NCI-H1417 (cell line): ENCODE measurements at regions not wholly inside any gene's neighbourhood (a gene's known extent, or its start where the extent isn't known, plus 50 kb on each side); places are given as distances from the start of the nearest gene placed in this dataset.
"Not testable (repeated sequence)": the region's sequence is repeated elsewhere in the genome, so short reads cannot be mapped to it uniquely, and the experiment has no call there.

ENCODE experiments used
- DNase-seq, 3 experiments: peaks; one replicate each; lab custom pipeline; 2025; lab: John Stamatoyannopoulos, UW

GRCh38 chr19:13712767-13713201 is 51.5 kb upstream of the MRI1 start:
- no peak for DNase-seq

- peak in 1 of 3 experiments; percentile 16 for DNase-seq
These were observed 56.4 kb upstream of the MRI1 start for GRCh38 chr19:13707915-13708314.

GRCh38 chr19:13705928-13706447 is 58.3 kb upstream of the MRI1 start:
- no peak for DNase-seq

- no peak for DNase-seq
These were observed 59.1 kb upstream of the MRI1 start for GRCh38 chr19:13705201-13705600.

GRCh38 chr19:13701624-13702023 is 62.7 kb upstream of the MRI1 start:
- no peak for DNase-seq

GRCh38 chr19:13700621-13701020 is 63.7 kb upstream of the MRI1 start:
- peak in 1 of 3 experiments; percentile 20 for DNase-seq

- DNase-seq = no peak
These were observed 64.5 kb upstream of the MRI1 start for GRCh38 chr19:13699786-13700185.

- no peak for DNase-seq
These were observed 67.5 kb upstream of the MRI1 start for GRCh38 chr19:13696839-13697238.

GRCh38 chr19:13693889-13694288 is 70.4 kb upstream of the MRI1 start:
- peak; percentile 25 to 90 (median 69) for DNase-seq

GRCh38 chr19:13691569-13692435 is 72.5 kb upstream of the MRI1 start:
- peak in 1 of 3 experiments; percentile 21 for DNase-seq

GRCh38 chr19:13689085-13689484 is 75.2 kb upstream of the MRI1 start:
- DNase-seq = peak in 2 of 3 experiments; percentile 8 to 16

GRCh38 chr19:13684021-13684420 is 80.3 kb upstream of the MRI1 start:
- DNase-seq = peak in 1 of 3 experiments; percentile 5

- no peak for DNase-seq
These were observed 82.8 kb upstream of the MRI1 start for GRCh38 chr19:13681509-13681908.

- DNase-seq = not testable (repeated sequence)
These were observed 83.5 kb upstream of the MRI1 start for GRCh38 chr19:13680708-13681360.

- not testable (repeated sequence) for DNase-seq
These were observed 87.4 kb upstream of the MRI1 start for GRCh38 chr19:13676967-13677366.

- peak in 1 of 3 experiments; percentile 31 for DNase-seq
These were observed 91.7 kb upstream of the MRI1 start for GRCh38 chr19:13672480-13673175.

GRCh38 chr19:13670846-13671245 is 93.5 kb upstream of the MRI1 start:
- peak in 2 of 3 experiments; percentile 18 to 70 for DNase-seq

GRCh38 chr19:13669780-13670355 is 94.5 kb upstream of the MRI1 start:
- no peak for DNase-seq

- no peak for DNase-seq
These were observed 95.4 kb upstream of the MRI1 start for GRCh38 chr19:13668964-13669363.

GRCh38 chr19:13666165-13666564 is 98.2 kb upstream of the MRI1 start:
- no peak for DNase-seq

- DNase-seq = no peak
These were observed 99.0 kb upstream of the MRI1 start for GRCh38 chr19:13665125-13665905.
